ENCODE measurements at regions not wholly inside any gene's neighbourhood (a gene's known extent, or its start where the extent isn't known, plus 50 kb on each side); places are given as distances from the start of the nearest gene placed in this dataset.

DNA sequence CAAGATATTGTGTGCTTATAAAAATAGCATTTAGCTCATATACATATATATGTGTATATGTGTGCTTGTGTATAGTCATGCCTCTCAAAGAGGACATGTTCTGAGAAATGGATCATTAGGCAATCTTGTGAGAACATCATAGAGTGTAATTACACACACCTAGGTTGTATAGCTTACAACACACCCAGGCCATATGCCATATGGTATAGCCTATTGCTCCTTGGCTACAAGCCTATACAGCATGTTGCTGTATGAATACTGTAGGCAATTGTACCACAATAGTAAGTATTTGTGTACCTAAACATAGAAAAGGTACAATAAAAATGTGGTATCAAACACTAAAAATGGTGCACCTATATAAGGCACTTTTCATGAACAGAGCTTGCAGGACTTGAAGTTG, 1510.5 kb upstream of the LRRTM3 start:
- TF ChIP-seq, protein P1, sequence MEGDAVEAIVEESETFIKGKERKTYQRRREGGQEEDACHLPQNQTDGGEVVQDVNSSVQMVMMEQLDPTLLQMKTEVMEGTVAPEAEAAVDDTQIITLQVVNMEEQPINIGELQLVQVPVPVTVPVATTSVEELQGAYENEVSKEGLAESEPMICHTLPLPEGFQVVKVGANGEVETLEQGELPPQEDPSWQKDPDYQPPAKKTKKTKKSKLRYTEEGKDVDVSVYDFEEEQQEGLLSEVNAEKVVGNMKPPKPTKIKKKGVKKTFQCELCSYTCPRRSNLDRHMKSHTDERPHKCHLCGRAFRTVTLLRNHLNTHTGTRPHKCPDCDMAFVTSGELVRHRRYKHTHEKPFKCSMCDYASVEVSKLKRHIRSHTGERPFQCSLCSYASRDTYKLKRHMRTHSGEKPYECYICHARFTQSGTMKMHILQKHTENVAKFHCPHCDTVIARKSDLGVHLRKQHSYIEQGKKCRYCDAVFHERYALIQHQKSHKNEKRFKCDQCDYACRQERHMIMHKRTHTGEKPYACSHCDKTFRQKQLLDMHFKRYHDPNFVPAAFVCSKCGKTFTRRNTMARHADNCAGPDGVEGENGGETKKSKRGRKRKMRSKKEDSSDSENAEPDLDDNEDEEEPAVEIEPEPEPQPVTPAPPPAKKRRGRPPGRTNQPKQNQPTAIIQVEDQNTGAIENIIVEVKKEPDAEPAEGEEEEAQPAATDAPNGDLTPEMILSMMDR (IDR thresholded peaks at IDR 0.05; ENCODE audit: low read length) = no peak
- no peak for TF ChIP-seq EZH2 (IDR thresholded peaks at IDR 0.05; ENCODE audit: borderline replicate concordance, low read length)
